OCI-LY3 (cell line): ENCODE measurements at regions not wholly inside any gene's neighbourhood (a gene's known extent, or its start where the extent isn't known, plus 50 kb on each side); places are given as distances from the start of the nearest gene placed in this dataset.

Experiments used
- H2AFZ ChIP-seq: fragments of 200-600, 300-600 bp; shearing (Covaris generic); 2 replicates; pipeline ENCODE4 v1.6.0; 2014; ENCODE audit warnings: antibody characterized with exemption, low read depth, low read length
- H3K27ac ChIP-seq: fragments of 200-600, 300-600 bp; sonication (generic); 2 replicates; pipeline ENCODE4 v1.5.1; 2014; ENCODE audit warnings: mild to moderate bottlenecking, low read length, moderate library complexity, mixed read lengths
- H3K27me3 ChIP-seq: fragments of 200-600, 300-600 bp; sonication (generic); 2 replicates; pipeline ENCODE4 v1.6.1; 2014; ENCODE audit warnings: low read depth, low read length, mixed read lengths
- H3K36me3 ChIP-seq: fragments of 200-600, 300-600 bp; sonication (generic); replicated peaks from 2 replicates; pipeline ENCODE3; 2014; ENCODE audit warnings: low read depth, low read length, mixed read lengths
- H3K4me1 ChIP-seq: fragments of 300-600, 200-600 bp; sonication (generic); 2 replicates; pipeline ENCODE4 v1.6.1; 2014; ENCODE audit warnings: low read length, mixed read lengths
- H3K4me2 ChIP-seq: fragments of 200-600, 300-600 bp; sonication (generic); 2 replicates; pipeline ENCODE4 v1.6.1; 2014; ENCODE audit warnings: low read length, mixed read lengths
- H3K4me3 ChIP-seq: fragments of 300-600, 200-600 bp; sonication (generic); 2 replicates; pipeline ENCODE4 v1.5.1; 2014; ENCODE audit warnings: antibody characterized with exemption, mild to moderate bottlenecking, low read length, moderate library complexity
- H3K79me2 ChIP-seq: fragments of 300-600, 200-600 bp; shearing (Covaris generic); 2 replicates; pipeline ENCODE4 v1.6.1; 2014; ENCODE audit warnings: mild to moderate bottlenecking, low read length, mixed read lengths
- H3K9ac ChIP-seq: fragments of 300-600, 200-600 bp; shearing (Covaris generic); 2 replicates; pipeline ENCODE4 v1.6.0; 2014; ENCODE audit warnings: mild to moderate bottlenecking, low read length, moderate library complexity
- H3K9me3 ChIP-seq: fragments of 200-600, 300-600 bp; shearing (Covaris generic); 2 replicates; pipeline ENCODE4 v1.6.1; 2014; ENCODE audit warnings: low read length, mixed read lengths; ENCODE audit not compliant: insufficient read depth
- H4K20me1 ChIP-seq: fragments of 200-600, 300-600 bp; sonication (generic); 2 replicates; pipeline ENCODE4 v1.6.1; 2016; ENCODE audit warnings: low read length, mixed read lengths; ENCODE audit not compliant: insufficient read depth
- CTCF ChIP-seq: fragments of 200-600, 300-600 bp; sonication (generic); IDR thresholded peaks from 2 replicates; pipeline ENCODE4 v1.5.1; 2014; ENCODE audit warnings: antibody characterized with exemption, low read length, low read depth
- EZH2phosphoT487 ChIP-seq: fragments of 200-600 bp; shearing (Covaris generic); IDR thresholded peaks from 2 replicates; pipeline ENCODE4 v1.6.1; 2018; ENCODE audit warnings: antibody characterized with exemption, mixed run types, low read depth

GRCh38 chr5:68423154-68423811 is 207.7 kb downstream of the PIK3R1 start:
- H3K4me1 ChIP-seq, result peaks cover 8% of the 10 kb centered on the region
- H3K4me3 ChIP-seq, result no peak overlapping the region
- no peak overlapping the region for H3K4me2 ChIP-seq
- no peaks in the 10 kb centered on the region for H3K79me2 ChIP-seq
- H3K9ac ChIP-seq, result no peak overlapping the region
- no peak overlapping the region for H3K27ac ChIP-seq
- H4K20me1 ChIP-seq, result no peaks in the 10 kb centered on the region
- H3K9me3 ChIP-seq, result no peaks in the 10 kb centered on the region
- TF ChIP-seq EZH2phosphoT487 (no peak), CTCF (no peak)
- no peaks in the 10 kb centered on the region for H3K27me3 ChIP-seq
- H2AFZ ChIP-seq, result no peak overlapping the region
- H3K36me3 ChIP-seq, result no peaks in the 10 kb centered on the region

- Histone ChIP-seq H2AFZ (no peak overlapping the region), H3K79me2 (no peaks in the 10 kb centered on the region), H3K36me3 (no peaks in the 10 kb centered on the region), H3K9me3 (no peaks in the 10 kb centered on the region), H3K27ac (no peak overlapping the region), H3K27me3 (0 out of 2 replicates have a peak, but pooled peaks cover under 1% of the 10 kb centered on the region), H3K4me3 (no peak overlapping the region), H4K20me1 (no peaks in the 10 kb centered on the region), H3K9ac (no peak overlapping the region), H3K4me1 (peaks cover 8% of the 10 kb centered on the region), H3K4me2 (no peak overlapping the region)
- TF ChIP-seq EZH2phosphoT487 (no peak), CTCF (no peak)
Measured at GRCh38 chr5:68424799-68425537, 209.4 kb downstream of the PIK3R1 start.

GRCh38 chr5:68426586-68426985 is 211.0 kb downstream of the PIK3R1 start:
- peaks cover 8% of the 10 kb centered on the region for H3K4me1 ChIP-seq
- H3K4me2 ChIP-seq, result no peak overlapping the region
- no peak for TF ChIP-seq CTCF
- no peak for TF ChIP-seq EZH2phosphoT487

GRCh38 chr5:68428231-68428811 is 212.8 kb downstream of the PIK3R1 start:
- no peaks in the 10 kb centered on the region for H3K79me2 ChIP-seq
- peaks cover 16% of the 10 kb centered on the region; the same call in 1 of the 2 replicates for H3K27me3 ChIP-seq
- no peaks in the 10 kb centered on the region for H3K36me3 ChIP-seq
- no peak overlapping the region for H2AFZ ChIP-seq
- H3K27ac ChIP-seq, result no peak overlapping the region
- H3K9ac ChIP-seq, result no peak overlapping the region
- H3K4me1 ChIP-seq, result peaks cover 11% of the 10 kb centered on the region
- H3K4me3 ChIP-seq, result no peak overlapping the region
- H3K9me3 ChIP-seq, result no peaks in the 10 kb centered on the region
- H4K20me1 ChIP-seq, result no peaks in the 10 kb centered on the region
- no peak for TF ChIP-seq EZH2phosphoT487
- no peak for TF ChIP-seq CTCF
- H3K4me2 ChIP-seq, result no peak overlapping the region

More at GRCh38 chr5:68426586-68426985, 211.0 kb downstream of the PIK3R1 start:
- Histone ChIP-seq H3K36me3 (no peaks in the 10 kb centered on the region), H3K79me2 (no peaks in the 10 kb centered on the region), H3K27ac (no peak overlapping the region), H2AFZ (no peak overlapping the region), H3K4me3 (no peak overlapping the region), H4K20me1 (no peaks in the 10 kb centered on the region), H3K9me3 (no peaks in the 10 kb centered on the region), H3K9ac (no peak overlapping the region), H3K27me3 (0 out of 2 replicates have a peak, but pooled peaks cover 8% of the 10 kb centered on the region)
